ENCODE measurements at regions not wholly inside any gene's neighbourhood (a gene's known extent, or its start where the extent isn't known, plus 50 kb on each side); places are given as distances from the start of the nearest gene placed in this dataset.

DNA sequence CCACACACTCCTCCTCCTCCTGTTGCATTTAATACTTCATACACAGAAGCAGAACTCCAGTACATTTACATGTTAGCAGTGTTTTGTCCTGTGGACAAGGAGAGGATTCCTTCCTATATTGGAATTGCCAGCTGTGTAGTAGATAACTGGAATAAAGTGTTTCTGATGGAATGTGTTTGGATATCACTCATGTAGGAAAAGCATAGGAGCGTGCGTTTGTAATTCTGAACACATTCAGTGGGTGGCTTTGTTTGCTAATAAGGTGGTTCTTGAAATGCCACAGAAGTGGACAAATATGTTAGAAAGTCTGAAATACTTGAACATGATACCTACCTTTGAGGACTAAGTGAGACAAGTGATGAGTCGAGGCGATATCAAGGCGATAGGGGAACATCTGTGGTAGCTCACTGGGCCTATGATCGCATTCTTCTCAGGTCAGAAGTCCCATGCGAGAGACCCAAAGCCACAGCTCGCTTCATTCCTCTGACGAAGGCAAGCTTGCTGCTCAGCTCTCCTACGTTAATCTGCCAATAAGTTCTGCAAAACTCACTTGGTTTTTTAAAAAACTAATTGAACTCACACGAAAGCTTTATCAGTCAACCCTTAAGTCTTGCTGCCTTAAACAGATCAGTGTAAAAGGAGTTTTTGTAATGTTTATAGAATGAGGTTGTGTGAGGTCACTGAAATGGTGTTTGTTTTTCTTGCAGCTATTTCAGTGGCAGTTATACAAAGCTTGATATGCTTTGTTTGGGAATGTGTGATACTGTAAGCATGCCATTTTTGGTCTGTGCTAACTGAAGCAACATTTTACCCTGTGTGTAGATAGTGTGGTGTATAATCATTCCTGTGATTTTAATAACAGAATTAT, 159.9 kb downstream of the SOX4 start:
- no peak for TF ChIP-seq CTCF (conservative IDR thresholded peaks at IDR 0.05; ENCODE audit: low read length)
- no peak for TF ChIP-seq EZH2phosphoT487 (IDR thresholded peaks at IDR 0.05; ENCODE audit: borderline replicate concordance, low read depth, low read length)
